A549 (cell line): ENCODE measurements at regions not wholly inside any gene's neighbourhood (a gene's known extent, or its start where the extent isn't known, plus 50 kb on each side); places are given as distances from the start of the nearest gene placed in this dataset.

Experiments
- KDM1A ChIP-seq: fragments of 200-600 bp; sonication (generic); IDR thresholded peaks from 2 replicates; pipeline ENCODE4 v1.6.1; 2016; ENCODE audit warnings: low read depth, mild to moderate bottlenecking
- POLR2AphosphoS2 ChIP-seq: conservative IDR thresholded peaks from 2 replicates; pipeline ENCODE4 v1.6.1; 2012; ENCODE audit warnings: low read length, improper control_type of control experiment, inconsistent platforms
- TF ChIP-seq, protein P1 (sequence below): fragments of >200 bp; sonication (Bioruptor Twin); formaldehyde crosslinking; IDR thresholded peaks from 3 replicates; pipeline ENCODE4 v1.5.1; 2016
- TF ChIP-seq, protein P2 (sequence below): IDR thresholded peaks from 2 replicates; pipeline ENCODE4 v1.6.1; 2012

- TF ChIP-seq, protein P1, sequence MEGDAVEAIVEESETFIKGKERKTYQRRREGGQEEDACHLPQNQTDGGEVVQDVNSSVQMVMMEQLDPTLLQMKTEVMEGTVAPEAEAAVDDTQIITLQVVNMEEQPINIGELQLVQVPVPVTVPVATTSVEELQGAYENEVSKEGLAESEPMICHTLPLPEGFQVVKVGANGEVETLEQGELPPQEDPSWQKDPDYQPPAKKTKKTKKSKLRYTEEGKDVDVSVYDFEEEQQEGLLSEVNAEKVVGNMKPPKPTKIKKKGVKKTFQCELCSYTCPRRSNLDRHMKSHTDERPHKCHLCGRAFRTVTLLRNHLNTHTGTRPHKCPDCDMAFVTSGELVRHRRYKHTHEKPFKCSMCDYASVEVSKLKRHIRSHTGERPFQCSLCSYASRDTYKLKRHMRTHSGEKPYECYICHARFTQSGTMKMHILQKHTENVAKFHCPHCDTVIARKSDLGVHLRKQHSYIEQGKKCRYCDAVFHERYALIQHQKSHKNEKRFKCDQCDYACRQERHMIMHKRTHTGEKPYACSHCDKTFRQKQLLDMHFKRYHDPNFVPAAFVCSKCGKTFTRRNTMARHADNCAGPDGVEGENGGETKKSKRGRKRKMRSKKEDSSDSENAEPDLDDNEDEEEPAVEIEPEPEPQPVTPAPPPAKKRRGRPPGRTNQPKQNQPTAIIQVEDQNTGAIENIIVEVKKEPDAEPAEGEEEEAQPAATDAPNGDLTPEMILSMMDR, result no peak
- TF ChIP-seq, protein P2, sequence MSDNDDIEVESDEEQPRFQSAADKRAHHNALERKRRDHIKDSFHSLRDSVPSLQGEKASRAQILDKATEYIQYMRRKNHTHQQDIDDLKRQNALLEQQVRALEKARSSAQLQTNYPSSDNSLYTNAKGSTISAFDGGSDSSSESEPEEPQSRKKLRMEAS, result no peak
- TF ChIP-seq POLR2AphosphoS2 (no peak), KDM1A (no peak)
Measured at GRCh38 chr21:27646691-27647090, 679.8 kb upstream of the ADAMTS5 start.
